ENCODE measurements at regions not wholly inside any gene's neighbourhood (a gene's known extent, or its start where the extent isn't known, plus 50 kb on each side); places are given as distances from the start of the nearest gene placed in this dataset.

DNA sequence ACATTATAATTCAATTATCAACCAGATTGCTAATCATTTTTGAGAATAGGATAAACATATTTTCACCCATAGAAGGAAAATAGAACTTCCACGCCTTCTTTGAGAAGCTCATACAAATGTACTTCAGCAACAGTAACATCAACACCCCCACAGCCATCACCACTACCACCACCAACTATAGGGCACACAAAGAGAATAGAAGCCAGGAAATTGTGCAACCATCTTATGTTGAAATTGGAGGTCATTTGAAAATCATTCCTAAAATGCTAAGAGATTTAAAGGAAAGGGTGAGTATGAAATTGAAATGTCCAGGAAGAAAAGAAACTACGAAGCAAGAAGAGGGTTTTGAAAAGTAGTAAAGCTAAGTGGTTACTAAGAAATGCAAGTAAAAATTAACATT lies 563.4 kb downstream of the ZNF804A start:
- TF ChIP-seq FOSL1 (IDR thresholded peaks at IDR 0.05; ENCODE audit: low read depth), result no peak
- no peak for TF ChIP-seq CTCF (IDR thresholded peaks at IDR 0.05 in 2 of 3, conservative IDR thresholded peaks at IDR 0.05 in 1 of 3; ENCODE audit: borderline replicate concordance in 1 of 3, insufficient read depth in 1 of 3, low read depth in 2 of 3, low read length in 2 of 3)

Measured in HCT116 (cell line).